Endothelial cell of hepatic sinusoid (primary cell): ENCODE measurements at regions not wholly inside any gene's neighbourhood (a gene's known extent, or its start where the extent isn't known, plus 50 kb on each side); places are given as distances from the start of the nearest gene placed in this dataset.

Experiments used
- in situ Hi-C: cut with HindIII; loops from 2 replicates; pipeline ENCODE4 v1.10.0; 2017; ENCODE audit warnings: low sequenced_read_pairs

- in situ Hi-C loops, result loop anchor here (5.0 kb wide), 1 partner anchor 58 kb away; no protein-coding TSS in a partner anchor
Measured at GRCh38 chr10:70939441-70940003, 51.2 kb upstream of the PCBD1 start.

- in situ Hi-C loops, result loop anchor here (5.0 kb wide), 1 partner anchor 56 kb away; no protein-coding TSS in a partner anchor
Measured at GRCh38 chr10:70940834-70941568, 52.6 kb upstream of the PCBD1 start.

GRCh38 chr10:70942125-70942524 is 53.8 kb upstream of the PCBD1 start:
- in situ Hi-C loops, result loop anchor here (5.0 kb wide), 1 partner anchor 55 kb away; no protein-coding TSS in a partner anchor

GRCh38 chr10:70942725-70943124 is 54.4 kb upstream of the PCBD1 start:
- in situ Hi-C loops, result loop anchor here (5.0 kb wide), 1 partner anchor 55 kb away; no protein-coding TSS in a partner anchor

GRCh38 chr10:70943249-70943648 is 54.9 kb upstream of the PCBD1 start:
- in situ Hi-C loops, result loop anchor here (5.0 kb wide), 1 partner anchor 54 kb away; no protein-coding TSS in a partner anchor

GRCh38 chr10:70943841-70944466 is 55.6 kb upstream of the PCBD1 start:
- in situ Hi-C loops, result loop anchor here (5.0 kb wide), 1 partner anchor 53 kb away; no protein-coding TSS in a partner anchor

GRCh38 chr10:70950037-70950436 is 61.7 kb upstream of the PCBD1 start:
- in situ Hi-C loops, result no loop called here

GRCh38 chr10:70950801-70951200 is 62.4 kb upstream of the PCBD1 start:
- in situ Hi-C loops, result no loop called here

GRCh38 chr10:70952401-70952800 is 64.0 kb upstream of the PCBD1 start:
- in situ Hi-C loops, result no loop called here

GRCh38 chr10:70952921-70953320 is 64.6 kb upstream of the PCBD1 start:
- in situ Hi-C loops, result no loop called here

- in situ Hi-C loops, result no loop called here
Measured at GRCh38 chr10:70954381-70955176, 66.2 kb upstream of the PCBD1 start.

- in situ Hi-C loops, result no loop called here
Measured at GRCh38 chr10:70956029-70956759, 67.8 kb upstream of the PCBD1 start.

- in situ Hi-C loops, result no loop called here
Measured at GRCh38 chr10:70958396-70958795, 70.0 kb upstream of the PCBD1 start.

GRCh38 chr10:70960316-70960715 is 72.0 kb upstream of the PCBD1 start:
- in situ Hi-C loops, result no loop called here

- in situ Hi-C loops, result no loop called here
Measured at GRCh38 chr10:70960783-70961570, 72.6 kb upstream of the PCBD1 start.

GRCh38 chr10:70962686-70963085 is 74.3 kb upstream of the PCBD1 start:
- in situ Hi-C loops, result no loop called here

GRCh38 chr10:70963271-70963670 is 74.9 kb upstream of the PCBD1 start:
- in situ Hi-C loops, result no loop called here

GRCh38 chr10:70964245-70964644 is 75.9 kb upstream of the PCBD1 start:
- in situ Hi-C loops, result no loop called here

GRCh38 chr10:70964881-70965280 is 76.5 kb upstream of the PCBD1 start:
- in situ Hi-C loops, result no loop called here

GRCh38 chr10:70965566-70965965 is 77.2 kb upstream of the PCBD1 start:
- in situ Hi-C loops, result no loop called here
